CD8-positive, alpha-beta memory T cell (primary cell): ENCODE measurements at regions not wholly inside any gene's neighbourhood (a gene's known extent, or its start where the extent isn't known, plus 50 kb on each side); places are given as distances from the start of the nearest gene placed in this dataset.

Experiments
- CTCF ChIA-PET: fragments of 350-600 bp; sonication (Branson Sonifier 250); formaldehyde crosslinking; loops from one replicate; lab custom pipeline; 2021; ENCODE audit warnings: antibody characterized with exemption; lab: Charles Lee
- POLR2A ChIA-PET: fragments of 350-600 bp; sonication (Branson Sonifier 250); formaldehyde crosslinking; loops from one replicate; lab custom pipeline; 2021; ENCODE audit warnings: antibody characterized with exemption; lab: Charles Lee
- DNase-seq, 5 donors: peaks; one replicate each; pipeline versions ENCODE4 v3.0.0 to v3.0.0-alpha.2; 2020 to 2022; ENCODE audit warnings: mixed read lengths in 1 of 5
- H3K27ac ChIP-seq: one replicate; pipeline ENCODE4 v1.7.0; 2013; ENCODE audit warnings: low read depth, mild to moderate bottlenecking, low read length, moderate library complexity
- H3K27me3 ChIP-seq: 2 replicates; pipeline ENCODE4 v1.7.0; 2013; ENCODE audit warnings: low read length, mild to moderate bottlenecking; ENCODE audit not compliant: insufficient read depth, poor library complexity, severe bottlenecking
- H3K36me3 ChIP-seq: 2 replicates; pipeline ENCODE4 v1.7.0; 2013; ENCODE audit warnings: mild to moderate bottlenecking, low read length, moderate library complexity; ENCODE audit not compliant: insufficient read depth
- H3K4me1 ChIP-seq: 2 replicates; pipeline ENCODE4 v1.7.0; 2013; ENCODE audit warnings: mild to moderate bottlenecking, low read length, moderate library complexity; ENCODE audit not compliant: insufficient read depth
- H3K4me3 ChIP-seq: 2 replicates; pipeline ENCODE4 v1.7.0; 2013; ENCODE audit warnings: mild to moderate bottlenecking, low read length
- H3K9me3 ChIP-seq: 2 replicates; pipeline ENCODE4 v1.7.0; 2013; ENCODE audit warnings: mild to moderate bottlenecking, low read length
- H3K27ac Mint-ChIP-seq, 8 donors: one replicate each; pipeline ENCODE4 v1.8.0; 2020 to 2021; ENCODE audit warnings: mixed read lengths in 8 of 8, mild to moderate bottlenecking in 6 of 8, inconsistent platforms in 3 of 8, moderate library complexity in 3 of 8
- H3K27me3 Mint-ChIP-seq, 2 donors: one replicate each; pipeline ENCODE4 v1.8.0; 2020 to 2021; ENCODE audit warnings: mixed read lengths in 2 of 2, mild to moderate bottlenecking in 1 of 2, moderate library complexity in 1 of 2
- H3K36me3 Mint-ChIP-seq, 3 donors: one replicate each; pipeline ENCODE4 v1.8.0; 2020 to 2021; ENCODE audit warnings: mixed read lengths in 3 of 3, inconsistent platforms in 1 of 3, mild to moderate bottlenecking in 1 of 3
- H3K4me1 Mint-ChIP-seq, 3 donors: one replicate each; pipeline ENCODE4 v1.8.0; 2020 to 2021; ENCODE audit warnings: mixed read lengths in 3 of 3, inconsistent platforms in 1 of 3, mild to moderate bottlenecking in 1 of 3
- H3K4me3 Mint-ChIP-seq, 7 donors: one replicate each; pipeline ENCODE4 v1.8.0; 2020 to 2021; ENCODE audit warnings: mixed read lengths in 7 of 7, mild to moderate bottlenecking in 6 of 7, moderate library complexity in 4 of 7, inconsistent platforms in 2 of 7
- H3K9me3 Mint-ChIP-seq, 5 donors: one replicate each; pipeline ENCODE4 v1.8.0; 2020 to 2022; ENCODE audit warnings: mixed read lengths in 5 of 5, mild to moderate bottlenecking in 3 of 5, moderate library complexity in 2 of 5, inconsistent platforms in 1 of 5

DNA sequence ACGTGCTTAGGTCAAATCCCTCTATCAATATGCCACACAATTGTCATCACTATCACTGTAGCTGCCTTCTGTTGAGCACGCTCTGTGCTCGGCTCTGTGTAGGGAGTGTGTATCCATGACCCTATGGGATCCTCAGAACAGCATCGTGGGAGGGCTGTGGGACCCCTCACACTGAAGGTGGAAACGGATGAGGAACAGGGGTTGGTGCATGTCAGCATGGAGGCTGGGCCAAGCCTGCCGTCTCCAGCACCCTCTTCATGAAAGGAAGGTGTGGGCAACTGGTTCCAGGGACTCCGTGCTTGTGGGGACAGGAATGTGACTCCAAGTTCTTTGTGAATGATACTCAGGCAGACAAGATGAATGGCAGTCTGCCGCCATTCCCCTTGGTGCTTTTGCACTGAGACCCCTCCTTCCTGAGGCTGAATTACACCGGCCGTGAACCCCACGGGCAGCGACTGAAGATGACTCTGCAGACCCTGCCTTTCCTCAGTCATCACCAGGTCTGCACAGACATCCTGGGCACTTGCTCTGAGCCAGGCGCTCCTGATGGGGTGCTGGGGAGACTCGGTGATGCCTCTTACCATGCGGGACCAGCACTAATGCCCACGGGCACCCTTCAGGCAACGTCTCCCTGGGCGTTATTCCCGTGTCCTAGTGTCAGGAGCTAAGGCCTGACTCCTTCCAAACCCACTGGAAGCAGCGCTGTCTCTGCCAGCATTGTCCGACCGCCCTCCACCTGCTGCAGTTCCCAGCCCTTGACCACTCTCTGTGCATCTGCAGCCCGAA, 495.2 kb downstream of the TCERG1L start:
- Histone ChIP-seq H3K27me3 (no peaks in the 10 kb centered on the region), H3K4me1 (no peaks in the 10 kb centered on the region), H3K36me3 (no peaks in the 10 kb centered on the region), H3K4me3 (no peak overlapping the region), H3K27ac (no peak overlapping the region), H3K9me3 (no peaks in the 10 kb centered on the region)
- Mint-ChIP-seq H3K4me1 (no peaks in the 10 kb centered on the region), H3K27ac (no peak overlapping the region), H3K36me3 (no peaks in the 10 kb centered on the region), H3K27me3 (no peaks in the 10 kb centered on the region), H3K4me3 (no peak overlapping the region), H3K9me3 (peaks cover 4 to 11% (median 7%) of the 10 kb centered on the region in 5 donors)
- ChIA-PET CTCF (no interaction called here), POLR2A (no interaction called here)
- no peak for DNase-seq

DNA sequence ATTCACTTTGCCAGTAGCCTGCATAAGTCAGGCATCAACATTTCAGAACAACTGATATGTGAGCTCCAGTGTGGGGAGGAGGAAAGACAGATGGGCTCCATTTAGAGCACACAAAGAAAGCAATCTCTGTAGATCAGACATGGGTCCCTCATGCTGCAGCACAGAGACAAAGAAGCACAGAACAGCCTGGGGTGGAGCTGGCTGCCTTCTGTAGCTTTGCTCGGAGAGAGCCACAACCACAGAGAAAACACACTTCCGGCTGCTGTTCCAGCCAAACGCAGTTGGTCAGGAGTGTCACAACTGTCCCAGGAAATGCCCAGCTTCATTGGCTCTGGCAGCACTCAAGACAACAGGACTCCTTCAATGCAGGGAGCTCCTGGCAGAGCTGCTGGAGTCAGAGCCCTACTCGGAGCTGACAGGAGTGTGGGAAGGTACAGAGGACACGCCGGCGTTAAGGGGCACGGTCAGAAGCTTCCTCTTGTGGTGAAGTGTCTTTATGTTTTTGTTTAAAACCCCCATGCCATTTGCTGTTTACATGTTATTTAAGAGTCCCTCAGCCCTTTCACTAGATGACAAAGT, 494.4 kb downstream of the TCERG1L start:
- Mint-ChIP-seq H3K36me3 (no peaks in the 10 kb centered on the region), H3K4me1 (no peaks in the 10 kb centered on the region), H3K9me3 (peaks cover 4 to 11% (median 4%) of the 10 kb centered on the region in 5 donors), H3K27me3 (no peaks in the 10 kb centered on the region), H3K27ac (no peak overlapping the region), H3K4me3 (no peak overlapping the region)
- Histone ChIP-seq H3K36me3 (no peaks in the 10 kb centered on the region), H3K4me1 (no peaks in the 10 kb centered on the region), H3K9me3 (no peaks in the 10 kb centered on the region), H3K27me3 (no peaks in the 10 kb centered on the region), H3K27ac (no peak overlapping the region), H3K4me3 (no peak overlapping the region)
- DNase-seq: no peak
- ChIA-PET POLR2A (no interaction called here), CTCF (no interaction called here)

DNA sequence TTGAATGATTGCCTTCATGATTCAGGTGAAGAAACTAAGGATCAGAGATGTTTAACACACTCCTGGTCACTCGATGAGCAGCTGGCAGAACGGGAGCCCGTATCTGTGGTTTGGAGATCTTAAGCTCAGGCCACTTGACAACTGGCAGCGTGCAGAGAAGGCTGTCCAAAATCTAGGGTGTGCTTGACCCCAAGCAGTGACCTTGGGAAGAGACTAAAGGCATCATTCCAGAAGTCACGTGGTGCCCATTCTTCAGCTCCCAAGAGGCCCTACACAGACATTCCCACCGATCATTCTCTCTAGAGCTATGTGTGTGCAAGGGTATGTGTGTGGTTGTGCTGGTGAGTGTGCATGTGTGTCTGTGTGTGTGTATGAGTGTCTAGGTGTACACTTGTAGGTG, 493.8 kb downstream of the TCERG1L start:
- no peak for DNase-seq
- ChIA-PET POLR2A (no interaction called here), CTCF (no interaction called here)
- no peak overlapping the region for H3K4me3 ChIP-seq
- H3K27me3 Mint-ChIP-seq: no peaks in the 10 kb centered on the region
- H3K9me3 ChIP-seq: no peaks in the 10 kb centered on the region
- H3K36me3 ChIP-seq: no peaks in the 10 kb centered on the region
- H3K27ac ChIP-seq: no peak overlapping the region
- peaks cover 3 to 11% (median 4%) of the 10 kb centered on the region in 5 donors for H3K9me3 Mint-ChIP-seq
- H3K36me3 Mint-ChIP-seq: no peaks in the 10 kb centered on the region
- H3K4me3 Mint-ChIP-seq: no peak overlapping the region
- H3K4me1 Mint-ChIP-seq: no peaks in the 10 kb centered on the region
- no peaks in the 10 kb centered on the region for H3K4me1 ChIP-seq
- no peaks in the 10 kb centered on the region for H3K27me3 ChIP-seq
- H3K27ac Mint-ChIP-seq: peak overlapping the region in 1 of 8 donors; percentile 54

DNA sequence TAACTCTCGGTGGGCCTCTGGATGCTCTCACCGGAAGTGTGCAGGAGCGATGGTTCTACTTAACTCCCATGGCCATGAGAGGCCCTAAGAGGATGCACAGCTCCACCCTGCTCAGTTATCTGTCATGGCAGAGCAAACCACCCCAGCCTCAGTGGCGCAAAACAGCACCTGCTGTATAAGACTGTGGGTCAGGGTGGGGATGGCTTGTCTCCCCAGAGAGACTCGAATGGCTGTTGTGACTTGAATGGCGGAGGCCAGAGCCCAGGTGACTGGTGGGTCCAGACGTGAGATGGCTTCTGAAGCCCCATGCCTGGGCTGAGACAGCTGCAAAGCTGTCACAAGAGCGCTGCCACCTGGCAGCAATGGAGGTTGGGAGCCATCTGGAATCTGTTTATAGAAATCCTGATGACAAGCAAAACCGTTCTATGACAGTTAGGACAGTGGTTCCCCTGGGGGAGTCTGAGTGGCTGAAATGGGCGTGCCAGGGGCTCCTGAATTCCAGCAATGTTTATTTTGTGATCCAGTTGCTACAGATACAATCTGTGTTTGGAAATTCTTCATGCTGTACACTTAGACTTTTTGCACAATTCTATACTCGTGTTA, 490.5 kb downstream of the TCERG1L start:
- H3K27me3 Mint-ChIP-seq: no peaks in the 10 kb centered on the region

DNA sequence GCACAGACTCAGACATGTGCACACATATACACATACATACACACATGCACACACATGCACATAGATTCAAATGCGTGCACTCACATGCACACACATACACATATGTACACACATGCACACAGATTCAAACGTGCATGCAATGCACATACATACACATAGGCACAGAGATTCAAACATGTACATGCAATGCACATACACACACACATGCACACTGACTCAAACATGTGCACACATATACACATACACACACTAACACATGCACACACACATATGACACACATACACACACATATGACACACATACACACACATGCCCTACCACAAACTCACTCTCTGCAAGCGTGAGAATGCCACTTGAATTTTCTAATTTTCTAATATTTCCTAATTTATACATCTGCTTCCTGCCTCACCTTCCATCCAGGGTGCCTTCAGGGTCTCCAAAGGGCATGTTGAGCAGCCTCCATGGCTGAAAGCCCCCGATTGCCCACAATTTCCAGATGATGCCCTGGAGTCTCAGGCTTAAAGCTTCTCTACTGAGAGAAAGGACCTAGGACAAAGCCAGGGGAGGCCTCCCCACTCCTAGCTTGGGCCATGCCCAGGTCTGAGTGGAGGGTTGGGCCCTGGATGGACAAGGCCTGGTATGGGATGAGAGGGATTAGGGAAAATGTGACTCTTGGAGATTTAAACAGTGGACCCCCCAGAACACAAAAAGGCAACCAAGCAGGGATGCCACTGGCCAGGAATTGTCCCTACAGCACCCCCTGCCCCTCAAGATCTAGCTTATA, 487.1 kb downstream of the TCERG1L start:
- Mint-ChIP-seq H3K9me3 (peaks cover 8 to 31% (median 9%) of the 10 kb centered on the region in 5 donors), H3K27ac (no peak overlapping the region), H3K4me3 (no peak overlapping the region), H3K36me3 (no peaks in the 10 kb centered on the region), H3K27me3 (no peaks in the 10 kb centered on the region), H3K4me1 (no peaks in the 10 kb centered on the region)
- H3K36me3 ChIP-seq: no peaks in the 10 kb centered on the region
- no peaks in the 10 kb centered on the region for H3K9me3 ChIP-seq
- no peaks in the 10 kb centered on the region for H3K4me1 ChIP-seq
- POLR2A ChIA-PET: no interaction called here
- no peak overlapping the region for H3K27ac ChIP-seq
- H3K27me3 ChIP-seq: no peaks in the 10 kb centered on the region
- CTCF ChIA-PET: no interaction called here
- no peak for DNase-seq
- H3K4me3 ChIP-seq: no peak overlapping the region

More for the DNA sequence above, 490.5 kb downstream of the TCERG1L start:
- Histone ChIP-seq H3K27ac (no peak overlapping the region), H3K4me3 (no peak overlapping the region), H3K9me3 (no peaks in the 10 kb centered on the region), H3K36me3 (no peaks in the 10 kb centered on the region), H3K27me3 (no peaks in the 10 kb centered on the region), H3K4me1 (no peaks in the 10 kb centered on the region)
- DNase-seq: no peak
- Mint-ChIP-seq H3K9me3 (peaks cover 5 to 18% (median 9%) of the 10 kb centered on the region in 5 donors), H3K27ac (no peak overlapping the region), H3K4me3 (no peak overlapping the region), H3K36me3 (no peaks in the 10 kb centered on the region), H3K4me1 (no peaks in the 10 kb centered on the region)
- ChIA-PET CTCF (no interaction called here), POLR2A (no interaction called here)

DNA sequence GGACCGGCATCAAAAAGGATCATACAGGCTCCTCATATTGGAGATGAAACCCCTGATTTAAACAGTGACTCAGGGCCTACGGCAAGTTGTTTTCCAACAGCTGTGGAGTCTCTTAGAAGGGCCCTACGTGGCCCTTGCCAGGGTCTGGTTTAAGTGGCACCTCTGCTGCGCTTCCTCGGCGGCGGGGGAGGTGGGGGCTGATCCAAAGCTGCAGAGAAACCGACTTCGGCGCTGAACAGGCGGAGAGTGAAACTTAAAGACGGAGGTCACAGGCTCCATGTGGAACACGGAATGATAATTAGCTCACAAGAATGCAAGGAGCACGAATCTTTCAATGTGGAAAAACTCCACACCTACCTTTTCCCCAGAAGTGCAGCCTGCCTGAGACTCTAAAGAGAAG, 477.9 kb downstream of the TCERG1L start:
- Histone ChIP-seq H3K27me3 (no peaks in the 10 kb centered on the region), H3K4me1 (no peaks in the 10 kb centered on the region), H3K9me3 (no peaks in the 10 kb centered on the region), H3K27ac (no peak overlapping the region), H3K4me3 (no peak overlapping the region), H3K36me3 (no peaks in the 10 kb centered on the region)
- no peaks in the 10 kb centered on the region for H3K36me3 Mint-ChIP-seq
- no peak overlapping the region for H3K4me3 Mint-ChIP-seq
- no peaks in the 10 kb centered on the region for H3K27me3 Mint-ChIP-seq
- DNase-seq: no peak
- POLR2A ChIA-PET: no interaction called here
- no peaks in the 10 kb centered on the region for H3K4me1 Mint-ChIP-seq
- H3K27ac Mint-ChIP-seq: no peak overlapping the region
- peaks cover 0 to 12% (median 0%) of the 10 kb centered on the region in 5 donors for H3K9me3 Mint-ChIP-seq
- CTCF ChIA-PET: no interaction called here

DNA sequence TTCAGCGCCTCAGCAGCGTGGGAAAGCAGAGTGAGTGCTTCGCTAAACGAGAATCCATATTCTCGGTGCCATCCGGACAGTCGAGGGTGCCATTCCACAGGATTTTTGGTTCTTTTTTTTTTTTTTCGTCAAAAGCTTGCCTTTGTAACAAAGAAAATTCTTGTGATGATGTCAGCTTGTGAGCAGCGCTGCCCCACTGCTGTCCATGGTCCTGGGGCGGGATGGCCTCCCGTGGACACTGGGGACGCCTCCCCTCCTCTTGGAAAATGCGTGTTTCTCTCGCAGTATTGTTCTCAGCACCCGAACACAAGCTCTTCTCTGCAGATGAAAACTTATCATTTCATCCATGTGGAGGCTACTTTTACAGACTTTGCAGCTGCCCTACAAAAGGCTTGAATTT, 477.4 kb downstream of the TCERG1L start:
- Histone ChIP-seq H3K27me3 (no peaks in the 10 kb centered on the region), H3K4me1 (no peaks in the 10 kb centered on the region), H3K36me3 (no peaks in the 10 kb centered on the region), H3K4me3 (no peak overlapping the region), H3K9me3 (no peaks in the 10 kb centered on the region), H3K27ac (no peak overlapping the region)
- DNase-seq: no peak
- H3K36me3 Mint-ChIP-seq: no peaks in the 10 kb centered on the region
- H3K27ac Mint-ChIP-seq: no peak overlapping the region
- ChIA-PET POLR2A (no interaction called here), CTCF (no interaction called here)
- H3K27me3 Mint-ChIP-seq: no peaks in the 10 kb centered on the region
- H3K9me3 Mint-ChIP-seq: peaks cover 0 to 12% (median 0%) of the 10 kb centered on the region in 5 donors
- H3K4me3 Mint-ChIP-seq: no peak overlapping the region
- H3K4me1 Mint-ChIP-seq: no peaks in the 10 kb centered on the region

DNA sequence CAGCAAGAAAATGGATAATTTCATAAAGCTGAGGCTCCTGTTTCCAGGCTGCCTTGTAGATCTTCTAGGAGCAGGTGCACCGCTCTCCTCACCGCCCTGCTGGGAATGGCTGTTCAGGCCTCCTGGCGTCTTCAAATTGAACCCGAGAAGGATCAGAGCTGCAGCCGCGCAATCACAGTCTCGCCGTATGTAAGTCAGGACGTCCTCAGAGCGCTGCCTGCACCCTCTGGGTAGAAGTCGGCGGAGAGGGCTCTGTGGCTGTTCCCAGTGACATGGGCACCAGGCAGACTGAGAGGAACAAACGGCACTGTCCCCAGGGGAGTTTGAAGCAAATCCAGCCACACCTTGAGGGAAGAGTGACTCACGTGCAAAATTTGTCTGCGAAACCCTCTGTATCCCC, 476.9 kb downstream of the TCERG1L start:
- H3K4me3 Mint-ChIP-seq: no peak overlapping the region

More for the DNA sequence above, 476.9 kb downstream of the TCERG1L start:
- Histone ChIP-seq H3K36me3 (no peaks in the 10 kb centered on the region), H3K27me3 (no peaks in the 10 kb centered on the region), H3K4me3 (no peak overlapping the region), H3K27ac (no peak overlapping the region), H3K4me1 (no peaks in the 10 kb centered on the region), H3K9me3 (no peaks in the 10 kb centered on the region)
- DNase-seq: no peak
- H3K9me3 Mint-ChIP-seq: peaks cover 0 to 12% (median 0%) of the 10 kb centered on the region in 5 donors
- POLR2A ChIA-PET: no interaction called here
- CTCF ChIA-PET: no interaction called here
- peaks cover 0 to 3% of the 10 kb centered on the region in 2 donors for H3K27me3 Mint-ChIP-seq
- H3K27ac Mint-ChIP-seq: no peak overlapping the region
- H3K36me3 Mint-ChIP-seq: no peaks in the 10 kb centered on the region
- no peaks in the 10 kb centered on the region for H3K4me1 Mint-ChIP-seq
